IMR-90 (cell line): ENCODE measurements at regions not wholly inside any gene's neighbourhood (a gene's known extent, or its start where the extent isn't known, plus 50 kb on each side); places are given as distances from the start of the nearest gene placed in this dataset.

Experiments used
- BHLHE40 ChIP-seq: fragments of 150-350 bp; IDR thresholded peaks from 2 replicates; pipeline ENCODE4 v1.6.1; 2016; ENCODE audit warnings: mild to moderate bottlenecking, low read depth, low read length
- CHD1 ChIP-seq: IDR thresholded peaks from 2 replicates; pipeline ENCODE4 v1.6.1; 2012; ENCODE audit warnings: low read depth, low read length, improper control_type of control experiment
- CTCF ChIP-seq: conservative IDR thresholded peaks from 2 replicates; pipeline ENCODE4 v1.5.1; 2012; ENCODE audit warnings: mild to moderate bottlenecking, low read depth, low read length, improper control_type of control experiment
- ELK1 ChIP-seq: fragments of 150-350 bp; IDR thresholded peaks from 2 replicates; pipeline ENCODE4 v1.6.1; 2016; ENCODE audit warnings: low read depth, mild to moderate bottlenecking, low read length, moderate library complexity, borderline replicate concordance
- MAFK ChIP-seq: IDR thresholded peaks from 2 replicates; pipeline ENCODE4 v1.6.1; 2012; ENCODE audit warnings: low read depth, low read length, improper control_type of control experiment
- POLR2A ChIP-seq: IDR thresholded peaks from 2 replicates; pipeline ENCODE4 v1.6.1; 2012; ENCODE audit warnings: mild to moderate bottlenecking, low read depth, low read length
- RAD21 ChIP-seq: IDR thresholded peaks from 2 replicates; pipeline ENCODE4 v1.6.1; 2012; ENCODE audit warnings: low read length, improper control_type of control experiment
- SMC3 ChIP-seq: fragments of 150-350 bp; IDR thresholded peaks from 2 replicates; pipeline ENCODE4 v1.6.1; 2016; ENCODE audit warnings: low read depth, mild to moderate bottlenecking, antibody characterized with exemption, low read length, moderate library complexity

DNA sequence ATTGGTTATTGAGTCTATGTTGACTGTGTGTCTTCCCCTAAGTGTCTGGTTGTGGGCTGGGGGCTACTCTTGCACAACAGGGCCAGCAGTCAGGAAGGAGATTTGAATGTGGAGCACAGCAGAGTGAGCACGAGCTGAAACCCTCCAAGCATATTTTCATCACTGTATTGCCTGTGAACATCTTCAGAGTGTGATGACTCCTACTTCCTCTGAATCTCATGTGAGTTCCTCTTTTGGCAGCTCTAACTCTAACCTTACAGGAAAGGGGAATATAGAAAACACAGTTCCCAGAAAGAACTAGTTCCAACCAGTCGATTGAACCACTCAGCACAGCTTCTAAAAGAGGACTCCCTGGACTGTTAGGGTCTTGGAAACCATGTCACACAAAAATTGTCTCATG, 211.6 kb downstream of the RAP2B start:
- TF ChIP-seq CTCF = no peak
- TF ChIP-seq SMC3 = no peak
- no peak for TF ChIP-seq POLR2A
- TF ChIP-seq MAFK = no peak
- TF ChIP-seq RAD21 = no peak
- no peak for TF ChIP-seq BHLHE40
- TF ChIP-seq ELK1 = no peak
- TF ChIP-seq CHD1 = no peak
